Esophagus squamous epithelium (tissue), 5 donors: ENCODE measurements at regions not wholly inside any gene's neighbourhood (a gene's known extent, or its start where the extent isn't known, plus 50 kb on each side); places are given as distances from the start of the nearest gene placed in this dataset.
A peak's percentile ranks its signal among the peaks of the same experiment; 100 is the strongest.
"Not testable (repeated sequence)": the region's sequence is repeated elsewhere in the genome, so short reads cannot be mapped to it uniquely, and the experiment has no call there.

Experiments used
- DNase-seq: peaks from one replicate; lab custom pipeline; 2025; lab: John Stamatoyannopoulos, UW
- H3K27ac ChIP-seq, 4 donors: fragments of 200-600 bp; sonication (generic); one replicate each; pipeline ENCODE4 v1.5.1; 2016 to 2019; ENCODE audit warnings: mild to moderate bottlenecking in 1 of 4
- H3K27me3 ChIP-seq, 4 donors: fragments of 200-600 bp; sonication (generic); 1 replicate in 3 of 4; 2 replicates in 1 of 4; pipeline versions ENCODE4 v1.5.1 to v1.6.0; 2017 to 2021; ENCODE audit warnings: antibody characterized with exemption in 1 of 4
- H3K36me3 ChIP-seq, 3 donors: fragments of 200-600 bp; sonication (generic); one replicate each; pipeline ENCODE4 v1.5.1; 2016 to 2019
- H3K4me1 ChIP-seq, 3 donors: fragments of 200-600 bp; sonication (generic); one replicate each; pipeline ENCODE4 v1.5.1; 2017 to 2019
- H3K4me3 ChIP-seq, 4 donors: fragments of 200-600 bp; sonication (generic); 1 replicate in 3 of 4; 2 replicates in 1 of 4; pipeline ENCODE4 v1.5.1; 2016 to 2019; ENCODE audit warnings: mild to moderate bottlenecking in 2 of 4, moderate library complexity in 1 of 4
- H3K9me3 ChIP-seq, 3 donors: fragments of 200-600 bp; sonication (generic); one replicate each; pipeline ENCODE4 v1.5.1; 2016 to 2019
- POLR2A ChIP-seq, 4 donors: fragments of 450-650 bp; IDR thresholded peaks; one replicate each; pipeline ENCODE4 v1.6.1; 2017; ENCODE audit warnings: antibody characterized with exemption in 4 of 4, mild to moderate bottlenecking in 4 of 4, moderate library complexity in 3 of 4
- WGBS, 2 donors: methylation state at CpG; one replicate each; pipeline ENCODE4 v1.1.5; 2018; 5-methylcytosine and 5-hydroxymethylcytosine counted together
- intact Hi-C: fragments of 100-400 bp; cut with DNase I; formaldehyde crosslinking; loops from one replicate; pipeline ENCODE4 v1.15.0; 2022
- TF ChIP-seq, protein P1 (sequence below), 6 experiments: fragments of 450-650 bp in 4 of 6; fragments of 200-600 bp in 2 of 6; sonication (generic) in 2 of 6; IDR thresholded peaks; one replicate each; pipeline ENCODE4 v1.5.1; 2016 to 2019; ENCODE audit warnings: antibody characterized with exemption in 6 of 6, mild to moderate bottlenecking in 4 of 6, moderate library complexity in 4 of 6
- donor health status: DM: yes; HTN: yes; CAD: no.

DNA sequence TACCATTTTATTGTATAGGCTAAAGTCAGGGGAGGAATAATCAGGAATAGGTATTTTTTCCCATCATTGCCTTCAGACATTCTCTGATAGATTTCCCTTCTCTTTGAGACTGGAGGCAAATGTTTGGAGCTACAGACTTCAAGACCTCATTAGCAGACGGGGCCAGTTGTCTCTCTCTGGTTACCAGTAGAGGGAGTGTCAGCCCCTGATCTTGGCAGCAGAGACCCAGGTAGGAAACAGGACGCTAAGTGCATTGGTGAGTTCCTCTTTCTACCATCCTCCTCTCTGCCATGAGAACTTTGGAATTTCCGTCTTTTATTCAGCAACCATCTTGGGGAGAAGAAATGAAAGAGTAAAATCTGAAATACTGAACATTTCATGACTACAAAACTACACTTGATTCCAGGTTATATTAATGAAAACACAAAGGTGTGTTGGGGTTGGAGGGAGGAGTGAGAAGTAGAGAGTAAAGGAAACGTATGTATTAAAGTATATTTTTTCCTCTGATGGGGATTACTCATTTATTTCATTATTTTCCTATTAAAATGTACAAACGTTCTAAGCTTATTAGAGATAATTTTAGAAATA lies 186.2 kb upstream of the GCFC2 start:
- intact Hi-C loops = no loop called here
- TF ChIP-seq, protein P1, sequence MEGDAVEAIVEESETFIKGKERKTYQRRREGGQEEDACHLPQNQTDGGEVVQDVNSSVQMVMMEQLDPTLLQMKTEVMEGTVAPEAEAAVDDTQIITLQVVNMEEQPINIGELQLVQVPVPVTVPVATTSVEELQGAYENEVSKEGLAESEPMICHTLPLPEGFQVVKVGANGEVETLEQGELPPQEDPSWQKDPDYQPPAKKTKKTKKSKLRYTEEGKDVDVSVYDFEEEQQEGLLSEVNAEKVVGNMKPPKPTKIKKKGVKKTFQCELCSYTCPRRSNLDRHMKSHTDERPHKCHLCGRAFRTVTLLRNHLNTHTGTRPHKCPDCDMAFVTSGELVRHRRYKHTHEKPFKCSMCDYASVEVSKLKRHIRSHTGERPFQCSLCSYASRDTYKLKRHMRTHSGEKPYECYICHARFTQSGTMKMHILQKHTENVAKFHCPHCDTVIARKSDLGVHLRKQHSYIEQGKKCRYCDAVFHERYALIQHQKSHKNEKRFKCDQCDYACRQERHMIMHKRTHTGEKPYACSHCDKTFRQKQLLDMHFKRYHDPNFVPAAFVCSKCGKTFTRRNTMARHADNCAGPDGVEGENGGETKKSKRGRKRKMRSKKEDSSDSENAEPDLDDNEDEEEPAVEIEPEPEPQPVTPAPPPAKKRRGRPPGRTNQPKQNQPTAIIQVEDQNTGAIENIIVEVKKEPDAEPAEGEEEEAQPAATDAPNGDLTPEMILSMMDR (IDR thresholded peaks at IDR 0.05) = peak in 1 of 6 experiments; percentile 9
- no peak for TF ChIP-seq POLR2A (IDR thresholded peaks at IDR 0.05)
- 32 to 34% methylated on average over 5 of the region's 5 CpGs for WGBS, 2 donors

DNA sequence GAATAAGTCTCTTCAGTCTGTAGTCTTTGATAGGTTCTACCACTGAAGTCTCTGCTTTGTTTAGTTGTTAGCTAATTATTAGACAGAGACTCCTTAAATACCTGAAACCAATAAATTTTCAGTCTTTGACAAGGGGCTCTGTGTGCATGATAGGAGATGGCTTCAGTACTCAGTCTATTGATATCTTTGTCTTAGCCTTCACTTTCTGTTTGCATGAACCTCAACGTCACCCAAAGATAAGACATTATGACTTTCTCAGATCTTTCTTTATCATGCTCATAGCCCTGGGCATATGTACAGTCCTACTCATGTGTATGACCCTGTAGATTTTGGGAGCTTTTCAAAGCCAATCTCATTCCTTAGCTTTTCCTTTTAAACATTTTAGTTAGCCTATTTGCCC lies 183.5 kb upstream of the GCFC2 start:
- H3K27me3 ChIP-seq = no peaks in the 10 kb centered on the region
- no peak overlapping the region for H3K4me3 ChIP-seq
- H3K27ac ChIP-seq = no peak overlapping the region
- no peaks in the 10 kb centered on the region for H3K4me1 ChIP-seq
- no peak for DNase-seq
- TF ChIP-seq, protein P1 (IDR thresholded peaks at IDR 0.05) = no peak
- TF ChIP-seq POLR2A (IDR thresholded peaks at IDR 0.05) = no peak
- intact Hi-C loops = no loop called here
- H3K36me3 ChIP-seq = no peaks in the 10 kb centered on the region
- no peaks in the 10 kb centered on the region for H3K9me3 ChIP-seq
- 53 to 67% methylated on average over 1 of the region's 1 CpG for WGBS, 2 donors

More for the DNA sequence above, 186.2 kb upstream of the GCFC2 start:
- H3K4me1 ChIP-seq = no peaks in the 10 kb centered on the region
- no peak overlapping the region for H3K4me3 ChIP-seq
- no peaks in the 10 kb centered on the region for H3K9me3 ChIP-seq
- no peak for DNase-seq
- H3K27ac ChIP-seq = no peak overlapping the region
- no peaks in the 10 kb centered on the region for H3K27me3 ChIP-seq
- no peaks in the 10 kb centered on the region for H3K36me3 ChIP-seq

DNA sequence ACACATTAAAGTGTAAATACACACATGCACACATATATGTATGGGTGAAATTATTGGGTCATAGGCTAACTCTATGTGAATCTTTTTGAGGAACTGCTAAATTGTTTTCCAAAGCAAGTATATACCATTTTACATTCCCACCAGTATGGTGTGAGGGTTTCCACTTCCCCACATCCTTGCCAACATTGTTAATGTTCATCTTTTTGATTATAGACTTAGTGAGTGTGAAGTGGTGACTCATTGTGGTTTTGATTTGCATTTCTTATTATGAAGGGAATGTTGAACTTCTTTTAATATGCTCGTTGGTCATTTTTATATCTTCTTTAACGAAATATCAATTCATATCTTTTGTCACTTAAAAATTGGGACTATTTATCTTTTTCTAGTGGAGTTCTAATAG lies 181.8 kb upstream of the GCFC2 start:
- no peaks in the 10 kb centered on the region for H3K9me3 ChIP-seq
- H3K36me3 ChIP-seq = no peaks in the 10 kb centered on the region
- no peak for TF ChIP-seq POLR2A (IDR thresholded peaks at IDR 0.05)
- TF ChIP-seq, protein P1 (IDR thresholded peaks at IDR 0.05) = no peak
- WGBS, 2 donors = 44 to 47% methylated on average over 2 of the region's 2 CpGs
- H3K27me3 ChIP-seq = no peaks in the 10 kb centered on the region
- H3K4me3 ChIP-seq = no peak overlapping the region
- DNase-seq = no peak
- intact Hi-C loops = no loop called here
- no peak overlapping the region for H3K27ac ChIP-seq
- H3K4me1 ChIP-seq = no peaks in the 10 kb centered on the region

DNA sequence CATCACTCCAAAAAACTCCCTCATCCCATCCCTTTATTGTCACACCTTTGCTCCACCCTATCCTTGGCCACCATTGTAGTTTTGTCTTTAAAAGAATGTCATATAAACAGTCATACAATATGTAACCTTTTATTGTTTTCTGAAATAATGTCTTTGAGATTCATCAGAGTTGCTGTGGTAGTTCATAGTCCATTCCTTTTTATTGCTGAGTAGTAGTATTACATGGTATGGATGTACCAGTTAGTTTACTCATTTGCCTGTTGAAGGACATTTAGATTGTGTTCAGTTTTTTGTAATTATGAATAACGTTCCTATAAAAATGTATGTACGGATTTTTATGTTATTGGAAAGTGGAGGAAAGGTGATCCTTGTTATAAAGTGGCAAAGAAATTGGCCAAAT lies 171.8 kb upstream of the GCFC2 start:
- WGBS, 2 donors = 58 to 61% methylated on average over 2 of the region's 2 CpGs
- H3K4me3 ChIP-seq = no peak overlapping the region
- no peak overlapping the region for H3K27ac ChIP-seq
- H3K9me3 ChIP-seq = no peaks in the 10 kb centered on the region
- DNase-seq = no peak
- intact Hi-C loops = no loop called here
- H3K4me1 ChIP-seq = no peaks in the 10 kb centered on the region
- H3K27me3 ChIP-seq = no peaks in the 10 kb centered on the region
- TF ChIP-seq, protein P1 (IDR thresholded peaks at IDR 0.05) = no peak
- no peak for TF ChIP-seq POLR2A (IDR thresholded peaks at IDR 0.05)
- no peaks in the 10 kb centered on the region for H3K36me3 ChIP-seq

DNA sequence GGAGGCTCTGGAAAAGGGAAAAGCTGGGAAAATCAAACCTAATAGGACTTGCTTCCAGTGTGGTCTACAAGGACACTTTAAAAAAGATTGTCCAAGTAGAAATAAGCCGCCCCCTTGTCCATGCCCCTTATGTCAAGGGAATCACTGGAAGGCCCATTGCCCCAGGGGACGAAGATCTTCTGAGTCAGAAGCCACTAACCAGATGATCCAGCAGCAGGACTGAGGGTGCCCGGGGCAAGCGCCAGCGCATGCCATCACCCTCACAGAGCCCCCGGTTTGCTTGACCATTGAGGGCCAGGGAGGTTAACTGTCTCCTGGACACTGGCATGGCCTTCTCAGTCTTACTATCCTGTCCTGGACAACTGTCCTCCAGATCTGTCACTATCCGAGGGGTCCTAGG lies 164.9 kb upstream of the GCFC2 start:
- H3K36me3 ChIP-seq, H3K4me3 ChIP-seq, H3K4me1 ChIP-seq, DNase-seq, H3K27ac ChIP-seq, H3K9me3 ChIP-seq, intact Hi-C loops, H3K27me3 ChIP-seq: not testable (repeated sequence)
- WGBS, 2 donors = 78 to 86% methylated on average over 2 to 7 of the region's 7 CpGs

DNA sequence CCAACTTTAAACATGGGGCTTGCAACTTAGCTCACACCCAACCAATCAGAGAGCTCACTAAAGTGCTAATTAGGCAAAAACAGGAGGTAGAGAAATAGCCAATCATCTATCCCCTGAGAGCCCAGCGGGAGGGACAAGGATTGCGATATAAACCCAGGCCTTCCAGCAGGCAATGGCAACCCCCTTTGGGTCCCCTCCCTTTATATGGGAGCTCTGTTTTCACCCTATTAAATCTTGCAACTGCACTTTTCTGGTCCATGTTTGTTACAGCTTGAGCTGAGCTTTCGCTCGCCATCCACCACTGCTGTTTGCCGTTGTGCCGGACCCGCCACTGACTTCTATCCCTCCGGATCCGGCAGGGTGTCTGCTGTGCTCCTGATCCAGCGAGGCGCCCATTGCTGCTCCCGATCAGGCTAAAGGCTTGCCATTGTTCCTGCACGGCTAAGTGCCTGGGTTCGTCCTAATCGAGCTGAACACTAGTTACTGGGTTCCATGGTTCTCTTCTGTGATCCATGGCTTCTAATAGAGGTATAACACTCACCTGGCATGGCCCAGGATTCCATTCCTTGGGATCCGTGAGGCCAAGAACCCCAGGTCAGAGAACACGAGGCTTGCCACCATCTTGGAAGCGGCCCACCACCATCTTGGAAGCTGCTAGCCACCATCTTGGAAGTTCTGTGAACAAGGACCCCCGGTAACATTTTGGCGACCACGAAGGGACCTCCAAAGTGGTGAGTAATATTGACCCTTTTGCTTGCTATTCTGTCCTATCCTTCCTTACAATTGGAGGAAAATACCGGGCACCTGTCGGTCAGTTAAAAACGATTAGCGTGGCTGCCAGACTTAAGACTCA lies 161.3 kb upstream of the GCFC2 start:
- WGBS, 2 donors = 92 to 93% methylated on average over 21 to 23 of the region's 25 CpGs
- H3K27ac ChIP-seq, H3K36me3 ChIP-seq, intact Hi-C loops, H3K4me1 ChIP-seq, H3K27me3 ChIP-seq, DNase-seq, H3K4me3 ChIP-seq, H3K9me3 ChIP-seq: not testable (repeated sequence)
